Nephron progenitor cell (in vitro differentiated cells): ENCODE measurements at regions not wholly inside any gene's neighbourhood (a gene's known extent, or its start where the extent isn't known, plus 50 kb on each side); places are given as distances from the start of the nearest gene placed in this dataset.

ENCODE experiments used
- DNase-seq: peaks from one replicate; pipeline ENCODE4 v3.0.0; 2021
- H3K27ac Mint-ChIP-seq: 2 replicates; pipeline ENCODE4 v1.8.0; 2021; ENCODE audit warnings: mild to moderate bottlenecking, moderate library complexity, mixed read lengths
- H3K27me3 Mint-ChIP-seq: 2 replicates; pipeline ENCODE4 v1.8.0; 2021; ENCODE audit warnings: mild to moderate bottlenecking, low read depth, mixed read lengths; ENCODE audit not compliant: poor library complexity
- H3K36me3 Mint-ChIP-seq: 2 replicates; pipeline ENCODE4 v1.8.0; 2021; ENCODE audit warnings: low read depth, mixed read lengths
- H3K4me1 Mint-ChIP-seq: 2 replicates; pipeline ENCODE4 v1.8.0; 2021; ENCODE audit warnings: mixed read lengths
- H3K4me3 Mint-ChIP-seq: 2 replicates; pipeline ENCODE4 v1.8.0; 2021; ENCODE audit warnings: mild to moderate bottlenecking, moderate library complexity, mixed read lengths
- H3K9me3 Mint-ChIP-seq: 2 replicates; pipeline ENCODE4 v1.8.0; 2021; ENCODE audit warnings: mild to moderate bottlenecking, moderate library complexity, mixed read lengths
- CTCF ChIP-seq: fragments of 200-600 bp; sonication (generic); IDR thresholded peaks from 2 replicates; pipeline ENCODE4 v1.5.0; 2021; ENCODE audit warnings: antibody characterized with exemption

DNA sequence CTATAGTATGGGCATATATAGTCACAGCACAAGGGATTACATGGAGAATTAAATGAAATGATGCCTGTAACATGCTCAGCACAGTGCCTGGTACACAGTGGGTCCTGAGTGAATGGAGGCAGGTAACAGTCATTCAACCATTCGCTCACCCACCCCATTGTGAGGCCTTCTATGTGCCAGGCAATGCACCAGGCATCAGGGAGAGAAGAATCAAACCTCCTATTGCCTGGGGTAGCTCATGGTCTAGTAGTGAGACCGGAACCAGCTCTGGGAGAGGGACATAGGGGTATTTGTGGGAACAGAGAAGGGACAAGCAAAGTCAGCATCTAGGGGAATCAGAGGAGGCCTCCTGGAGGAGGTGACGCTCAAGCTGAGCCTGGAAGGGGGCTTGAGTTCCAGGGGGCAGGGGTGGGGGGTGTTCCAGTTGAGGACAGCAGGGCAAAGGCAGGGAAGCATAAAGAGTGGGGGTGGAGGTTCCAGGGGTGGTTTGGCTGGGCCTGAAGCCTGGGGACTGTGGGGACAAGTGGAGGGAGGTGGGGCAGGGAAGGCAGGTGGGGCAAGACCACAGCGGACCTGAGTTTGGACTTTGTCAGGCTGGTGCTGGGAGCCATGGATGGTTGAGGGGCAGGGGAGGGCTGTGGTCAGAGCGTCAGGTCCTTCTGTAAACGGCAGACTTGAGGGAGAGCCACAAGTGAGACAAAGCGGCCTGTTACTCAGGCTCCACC lies 591.6 kb downstream of the PTPRU start:
- H3K4me1 Mint-ChIP-seq: peaks cover 12% of the 10 kb centered on the region
- H3K27me3 Mint-ChIP-seq: peaks cover 13% of the 10 kb centered on the region
- H3K36me3 Mint-ChIP-seq: no peaks in the 10 kb centered on the region

DNA sequence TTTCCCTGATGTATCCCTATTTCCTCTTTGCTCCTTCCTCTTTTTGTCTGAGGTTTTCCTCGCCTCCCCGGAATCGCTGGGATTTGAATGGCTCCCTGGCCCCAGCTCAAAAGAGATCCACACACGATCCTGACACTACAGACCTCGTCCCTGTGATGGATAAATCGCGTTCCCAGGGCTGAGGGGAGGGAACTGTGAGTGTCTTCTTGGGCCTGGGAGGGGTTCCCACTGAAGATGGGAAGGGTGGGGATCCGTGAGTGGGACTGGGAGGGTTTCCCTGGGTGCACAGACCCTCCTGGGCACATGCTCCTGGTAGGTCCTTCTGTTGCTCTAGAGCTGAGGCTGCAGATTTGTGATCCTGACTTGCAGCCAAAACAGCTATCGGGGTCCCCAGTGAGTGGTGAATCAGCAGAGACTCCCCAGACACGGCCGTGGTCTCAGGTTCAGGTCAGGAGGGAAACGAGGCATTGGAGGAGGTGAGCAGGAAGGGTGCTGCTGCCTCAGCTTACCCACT lies 591.0 kb downstream of the PTPRU start:
- Mint-ChIP-seq H3K27ac (peak overlapping the region; percentile 68), H3K4me3 (no peak overlapping the region), H3K27me3 (peaks cover 13% of the 10 kb centered on the region), H3K36me3 (no peaks in the 10 kb centered on the region), H3K9me3 (no peaks in the 10 kb centered on the region), H3K4me1 (peaks cover 12% of the 10 kb centered on the region)
- DNase-seq: no peak
- TF ChIP-seq CTCF: no peak

More for the DNA sequence above, 591.6 kb downstream of the PTPRU start:
- no peak for TF ChIP-seq CTCF
- Mint-ChIP-seq H3K27ac (no peak overlapping the region), H3K9me3 (no peaks in the 10 kb centered on the region), H3K4me3 (no peak overlapping the region)
- no peak for DNase-seq

- DNase-seq: no peak
- Mint-ChIP-seq H3K27me3 (peaks cover 13% of the 10 kb centered on the region), H3K4me3 (no peak overlapping the region)
Observed at GRCh38 chr1:29826646-29827045, 590.3 kb downstream of the PTPRU start.

DNA sequence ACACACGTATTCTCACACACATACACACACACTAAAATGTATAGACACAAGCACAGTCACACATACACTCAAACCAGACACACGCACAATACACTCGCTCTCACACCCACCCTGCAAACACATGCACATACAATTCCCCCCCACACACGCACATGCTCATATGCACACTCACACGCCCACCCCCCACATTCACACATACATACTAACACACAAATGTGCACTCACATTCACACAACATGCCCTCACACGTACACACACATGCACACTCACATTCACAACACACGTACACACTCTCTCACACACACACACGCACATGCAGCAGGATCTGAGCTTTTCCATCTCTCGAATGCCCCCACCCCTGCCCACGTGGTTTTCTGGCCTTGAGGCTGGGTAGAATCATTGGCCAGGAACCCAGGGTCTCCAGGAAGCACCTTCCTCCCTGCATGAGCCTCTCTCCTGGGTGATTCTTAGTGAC lies 589.7 kb downstream of the PTPRU start:
- no peak for DNase-seq
- Mint-ChIP-seq H3K4me3 (no peak overlapping the region), H3K27me3 (peaks cover 13% of the 10 kb centered on the region), H3K36me3 (no peaks in the 10 kb centered on the region), H3K27ac (no peak overlapping the region), H3K4me1 (peaks cover 9% of the 10 kb centered on the region), H3K9me3 (no peaks in the 10 kb centered on the region)
- TF ChIP-seq CTCF: no peak

More at GRCh38 chr1:29826646-29827045, 590.3 kb downstream of the PTPRU start:
- H3K27ac Mint-ChIP-seq: no peak overlapping the region
- H3K36me3 Mint-ChIP-seq: no peaks in the 10 kb centered on the region
- H3K4me1 Mint-ChIP-seq: peaks cover 12% of the 10 kb centered on the region
- H3K9me3 Mint-ChIP-seq: no peaks in the 10 kb centered on the region
- TF ChIP-seq CTCF: no peak

- DNase-seq: no peak
- TF ChIP-seq CTCF: no peak
- H3K4me3 Mint-ChIP-seq: no peak overlapping the region
- H3K27me3 Mint-ChIP-seq: peaks cover 11% of the 10 kb centered on the region
- no peaks in the 10 kb centered on the region for H3K9me3 Mint-ChIP-seq
- H3K4me1 Mint-ChIP-seq: peaks cover 3% of the 10 kb centered on the region
- no peak overlapping the region for H3K27ac Mint-ChIP-seq
- H3K36me3 Mint-ChIP-seq: no peaks in the 10 kb centered on the region
Observed at GRCh38 chr1:29825274-29825940, 589.1 kb downstream of the PTPRU start.
